ENCODE measurements at regions not wholly inside any gene's neighbourhood (a gene's known extent, or its start where the extent isn't known, plus 50 kb on each side); places are given as distances from the start of the nearest gene placed in this dataset.
"Not testable (repeated sequence)": the region's sequence is repeated elsewhere in the genome, so short reads cannot be mapped to it uniquely, and the experiment has no call there.

GRCh38 chr5:136738829-136739228 is 373.5 kb upstream of the TRPC7 start:
- ChIA-PET POLR2A (no interaction called here), CTCF (no interaction called here)
- TF ChIP-seq, protein P1, sequence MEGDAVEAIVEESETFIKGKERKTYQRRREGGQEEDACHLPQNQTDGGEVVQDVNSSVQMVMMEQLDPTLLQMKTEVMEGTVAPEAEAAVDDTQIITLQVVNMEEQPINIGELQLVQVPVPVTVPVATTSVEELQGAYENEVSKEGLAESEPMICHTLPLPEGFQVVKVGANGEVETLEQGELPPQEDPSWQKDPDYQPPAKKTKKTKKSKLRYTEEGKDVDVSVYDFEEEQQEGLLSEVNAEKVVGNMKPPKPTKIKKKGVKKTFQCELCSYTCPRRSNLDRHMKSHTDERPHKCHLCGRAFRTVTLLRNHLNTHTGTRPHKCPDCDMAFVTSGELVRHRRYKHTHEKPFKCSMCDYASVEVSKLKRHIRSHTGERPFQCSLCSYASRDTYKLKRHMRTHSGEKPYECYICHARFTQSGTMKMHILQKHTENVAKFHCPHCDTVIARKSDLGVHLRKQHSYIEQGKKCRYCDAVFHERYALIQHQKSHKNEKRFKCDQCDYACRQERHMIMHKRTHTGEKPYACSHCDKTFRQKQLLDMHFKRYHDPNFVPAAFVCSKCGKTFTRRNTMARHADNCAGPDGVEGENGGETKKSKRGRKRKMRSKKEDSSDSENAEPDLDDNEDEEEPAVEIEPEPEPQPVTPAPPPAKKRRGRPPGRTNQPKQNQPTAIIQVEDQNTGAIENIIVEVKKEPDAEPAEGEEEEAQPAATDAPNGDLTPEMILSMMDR (IDR thresholded peaks at IDR 0.05; ENCODE audit: low read depth, low read length), result no peak
- H3K27ac ChIP-seq (ENCODE audit: low read depth, low read length), result no peak overlapping the region
- no peak for DNase-seq (ENCODE audit: low read depth, low spot score)
- peaks cover 8% of the 10 kb centered on the region for H3K9me3 ChIP-seq (ENCODE audit: control insufficient read depth, insufficient read depth, low read length)
- no peak overlapping the region for H3K4me3 ChIP-seq (ENCODE audit: low read depth, low read length)
- no peaks in the 10 kb centered on the region for H3K27me3 ChIP-seq (ENCODE audit: control insufficient read depth, insufficient read depth, low read length)

- Histone ChIP-seq H3K27me3 (ENCODE audit: control insufficient read depth, insufficient read depth, low read length) (no peaks in the 10 kb centered on the region), H3K27ac (ENCODE audit: low read depth, low read length) (no peak overlapping the region), H3K4me3 (ENCODE audit: low read depth, low read length) (no peak overlapping the region), H3K9me3 (ENCODE audit: control insufficient read depth, insufficient read depth, low read length) (peaks cover 6% of the 10 kb centered on the region; the same call in 1 of the 2 replicates)
- ChIA-PET CTCF (no interaction called here), POLR2A (no interaction called here)
- no peak for DNase-seq (ENCODE audit: low read depth, low spot score)
- TF ChIP-seq, protein P1 (IDR thresholded peaks at IDR 0.05; ENCODE audit: low read depth, low read length), result no peak
These were observed 370.7 kb upstream of the TRPC7 start for GRCh38 chr5:136736021-136736420.

GRCh38 chr5:136735611-136736010 is 370.3 kb upstream of the TRPC7 start:
- POLR2A ChIA-PET; CTCF ChIA-PET; DNase-seq (ENCODE audit: low read depth, low spot score): not testable (repeated sequence)

GRCh38 chr5:136734628-136735027 is 369.3 kb upstream of the TRPC7 start:
- no peak for DNase-seq (ENCODE audit: low read depth, low spot score)
- Histone ChIP-seq H3K4me3 (ENCODE audit: low read depth, low read length) (no peak overlapping the region), H3K27me3 (ENCODE audit: control insufficient read depth, insufficient read depth, low read length) (no peaks in the 10 kb centered on the region), H3K9me3 (ENCODE audit: control insufficient read depth, insufficient read depth, low read length) (peaks cover 6% of the 10 kb centered on the region), H3K27ac (ENCODE audit: low read depth, low read length) (no peak overlapping the region)
- ChIA-PET CTCF (no interaction called here), POLR2A (no interaction called here)
- TF ChIP-seq, protein P1 (IDR thresholded peaks at IDR 0.05; ENCODE audit: low read depth, low read length), result no peak

More at GRCh38 chr5:136735611-136736010, 370.3 kb upstream of the TRPC7 start:
- not testable (repeated sequence) for H3K27me3 ChIP-seq (ENCODE audit: control insufficient read depth, insufficient read depth, low read length); H3K4me3 ChIP-seq (ENCODE audit: low read depth, low read length); H3K9me3 ChIP-seq (ENCODE audit: control insufficient read depth, insufficient read depth, low read length); H3K27ac ChIP-seq (ENCODE audit: low read depth, low read length)

- ChIA-PET CTCF (no interaction called here), POLR2A (no interaction called here)
These were observed 367.4 kb upstream of the TRPC7 start for GRCh38 chr5:136732751-136733150.

More at GRCh38 chr5:136732751-136733150, 367.4 kb upstream of the TRPC7 start:
- DNase-seq (ENCODE audit: low read depth, low spot score), result no peak
- no peaks in the 10 kb centered on the region for H3K27me3 ChIP-seq (ENCODE audit: control insufficient read depth, insufficient read depth, low read length)
- TF ChIP-seq, protein P1 (IDR thresholded peaks at IDR 0.05; ENCODE audit: low read depth, low read length), result no peak
- H3K27ac ChIP-seq (ENCODE audit: low read depth, low read length), result no peak overlapping the region
- no peak overlapping the region for H3K4me3 ChIP-seq (ENCODE audit: low read depth, low read length)
- peaks cover 12% of the 10 kb centered on the region for H3K9me3 ChIP-seq (ENCODE audit: control insufficient read depth, insufficient read depth, low read length)
